ENCODE measurements at regions not wholly inside any gene's neighbourhood (a gene's known extent, or its start where the extent isn't known, plus 50 kb on each side); places are given as distances from the start of the nearest gene placed in this dataset.

DNA sequence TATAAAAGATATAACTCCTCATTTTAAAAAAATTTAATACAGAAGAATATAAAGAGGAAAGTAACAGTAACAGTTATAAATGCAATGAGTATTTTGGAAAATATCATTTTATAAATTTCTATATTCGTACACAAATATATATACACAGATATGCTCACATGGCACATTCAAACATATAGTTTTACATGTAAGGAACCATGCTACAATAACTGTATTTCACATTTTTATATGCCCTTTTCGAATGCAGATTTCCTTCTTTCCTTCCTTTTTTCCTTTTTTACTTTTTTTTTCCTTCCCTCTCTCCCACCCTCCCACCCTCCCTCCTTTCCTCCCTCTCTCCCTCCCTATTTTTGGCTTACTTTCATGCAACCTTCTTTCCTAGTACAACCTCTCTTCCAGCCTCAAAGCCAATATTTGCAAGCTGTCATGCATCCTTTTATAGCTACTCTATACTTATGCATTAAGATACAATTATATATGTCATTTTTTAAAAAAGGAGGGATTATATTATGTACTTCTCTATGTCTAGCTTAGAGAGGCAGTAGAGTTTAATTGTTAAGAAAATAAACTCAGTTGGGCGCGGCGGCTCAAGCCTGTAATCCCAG is 830.5 kb downstream of the IGSF11 start:
- no peak overlapping the region for H3K27ac ChIP-seq
- TF ChIP-seq POLR2AphosphoS5 (IDR thresholded peaks at IDR 0.05; ENCODE audit: insufficient read depth in 1 of 2, low read depth in 1 of 2): no peak
- TF ChIP-seq, protein P1, sequence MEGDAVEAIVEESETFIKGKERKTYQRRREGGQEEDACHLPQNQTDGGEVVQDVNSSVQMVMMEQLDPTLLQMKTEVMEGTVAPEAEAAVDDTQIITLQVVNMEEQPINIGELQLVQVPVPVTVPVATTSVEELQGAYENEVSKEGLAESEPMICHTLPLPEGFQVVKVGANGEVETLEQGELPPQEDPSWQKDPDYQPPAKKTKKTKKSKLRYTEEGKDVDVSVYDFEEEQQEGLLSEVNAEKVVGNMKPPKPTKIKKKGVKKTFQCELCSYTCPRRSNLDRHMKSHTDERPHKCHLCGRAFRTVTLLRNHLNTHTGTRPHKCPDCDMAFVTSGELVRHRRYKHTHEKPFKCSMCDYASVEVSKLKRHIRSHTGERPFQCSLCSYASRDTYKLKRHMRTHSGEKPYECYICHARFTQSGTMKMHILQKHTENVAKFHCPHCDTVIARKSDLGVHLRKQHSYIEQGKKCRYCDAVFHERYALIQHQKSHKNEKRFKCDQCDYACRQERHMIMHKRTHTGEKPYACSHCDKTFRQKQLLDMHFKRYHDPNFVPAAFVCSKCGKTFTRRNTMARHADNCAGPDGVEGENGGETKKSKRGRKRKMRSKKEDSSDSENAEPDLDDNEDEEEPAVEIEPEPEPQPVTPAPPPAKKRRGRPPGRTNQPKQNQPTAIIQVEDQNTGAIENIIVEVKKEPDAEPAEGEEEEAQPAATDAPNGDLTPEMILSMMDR (IDR thresholded peaks at IDR 0.05): no peak
- no peak for TF ChIP-seq POLR2A (IDR thresholded peaks at IDR 0.05)
- no peak for DNase-seq (ENCODE audit: extremely low spot score in 2 of 2)
- intact Hi-C loops (cut with DNase I): no loop called here
- H3K36me3 ChIP-seq: no peaks in the 10 kb centered on the region
- H3K9me3 ChIP-seq: no peaks in the 10 kb centered on the region
- H3K27me3 ChIP-seq: no peaks in the 10 kb centered on the region
- no peak overlapping the region for H3K4me3 ChIP-seq
- H3K4me1 ChIP-seq: no peaks in the 10 kb centered on the region

DNA sequence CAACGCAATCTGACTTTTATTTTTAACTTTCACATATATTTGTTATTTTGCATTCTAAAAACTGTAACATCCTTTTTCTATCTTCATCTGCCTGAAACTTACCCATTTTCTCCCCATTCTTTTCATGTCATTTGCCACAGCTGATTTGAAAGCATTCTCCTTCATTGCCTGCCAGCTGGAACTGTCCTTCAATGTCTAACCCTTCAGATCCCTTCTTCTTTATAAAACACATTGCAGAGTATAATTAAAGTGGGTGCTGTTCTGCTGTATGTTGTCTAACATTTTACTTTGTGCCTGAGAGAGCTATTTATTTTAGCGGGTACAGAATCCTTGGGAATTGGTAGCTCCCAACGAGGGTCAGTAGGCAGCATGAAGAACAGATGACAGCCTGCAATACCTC is 827.4 kb downstream of the IGSF11 start:
- Histone ChIP-seq H3K27ac (no peak overlapping the region), H3K36me3 (no peaks in the 10 kb centered on the region), H3K4me3 (no peak overlapping the region), H3K9me3 (no peaks in the 10 kb centered on the region), H3K4me1 (no peaks in the 10 kb centered on the region), H3K27me3 (no peaks in the 10 kb centered on the region)
- DNase-seq (ENCODE audit: extremely low spot score in 2 of 2): no peak
- TF ChIP-seq POLR2A (IDR thresholded peaks at IDR 0.05) (no peak), POLR2AphosphoS5 (IDR thresholded peaks at IDR 0.05; ENCODE audit: insufficient read depth in 1 of 2, low read depth in 1 of 2) (no peak)
- TF ChIP-seq, protein P1 (IDR thresholded peaks at IDR 0.05): no peak
- intact Hi-C loops (cut with DNase I): no loop called here

DNA sequence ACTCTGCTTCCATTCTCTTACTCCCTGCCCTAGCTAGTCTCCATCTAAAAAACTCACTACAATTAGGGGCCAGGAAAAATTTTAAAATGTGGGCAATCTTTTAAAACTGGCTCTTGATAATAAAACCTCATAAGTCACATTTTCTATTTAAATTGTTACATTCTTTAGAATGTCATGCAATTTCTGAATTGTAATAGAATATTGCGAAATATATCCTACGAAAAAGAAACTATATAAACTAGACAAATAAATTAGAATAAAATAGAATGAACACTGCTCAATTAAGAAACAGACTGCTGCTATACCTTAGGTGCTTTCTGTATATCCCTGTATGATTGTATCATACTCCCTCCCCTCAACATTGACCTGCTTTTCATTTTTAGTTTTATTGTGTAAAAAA is 826.0 kb downstream of the IGSF11 start:
- Histone ChIP-seq H3K27me3 (no peaks in the 10 kb centered on the region), H3K27ac (no peak overlapping the region), H3K4me1 (no peaks in the 10 kb centered on the region), H3K4me3 (no peak overlapping the region), H3K36me3 (no peaks in the 10 kb centered on the region), H3K9me3 (no peaks in the 10 kb centered on the region)
- TF ChIP-seq, protein P1 (IDR thresholded peaks at IDR 0.05): no peak
- intact Hi-C loops (cut with DNase I): no loop called here
- no peak for DNase-seq (ENCODE audit: extremely low spot score in 2 of 2)

DNA sequence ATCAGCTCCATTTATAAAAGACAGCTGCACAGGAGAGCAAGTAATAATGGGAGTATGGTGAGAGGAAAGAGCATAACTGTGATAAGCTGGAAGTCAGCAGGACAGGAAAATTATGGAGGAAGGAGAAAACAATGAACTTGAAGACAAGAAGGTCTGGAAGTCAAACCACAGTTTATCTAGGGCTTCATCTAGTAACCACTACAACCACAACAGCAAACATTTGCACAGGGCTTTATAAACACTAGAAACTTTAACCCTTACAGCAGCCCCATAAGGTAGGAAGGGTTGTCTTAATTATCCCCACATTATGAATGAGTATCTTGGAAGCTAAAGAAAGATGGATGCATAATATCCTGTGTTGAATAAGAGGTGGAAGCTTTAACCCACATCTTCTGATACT is 820.8 kb downstream of the IGSF11 start:
- no peaks in the 10 kb centered on the region for H3K36me3 ChIP-seq
- TF ChIP-seq POLR2A (IDR thresholded peaks at IDR 0.05): no peak
- TF ChIP-seq POLR2AphosphoS5 (IDR thresholded peaks at IDR 0.05; ENCODE audit: insufficient read depth in 1 of 2, low read depth in 1 of 2): no peak
- TF ChIP-seq, protein P1 (IDR thresholded peaks at IDR 0.05): no peak
- no peak for DNase-seq (ENCODE audit: extremely low spot score in 2 of 2)
- H3K4me1 ChIP-seq: no peaks in the 10 kb centered on the region
- H3K27me3 ChIP-seq: no peaks in the 10 kb centered on the region
- intact Hi-C loops (cut with DNase I): no loop called here
- no peaks in the 10 kb centered on the region for H3K9me3 ChIP-seq
- no peak overlapping the region for H3K4me3 ChIP-seq
- H3K27ac ChIP-seq: no peak overlapping the region

DNA sequence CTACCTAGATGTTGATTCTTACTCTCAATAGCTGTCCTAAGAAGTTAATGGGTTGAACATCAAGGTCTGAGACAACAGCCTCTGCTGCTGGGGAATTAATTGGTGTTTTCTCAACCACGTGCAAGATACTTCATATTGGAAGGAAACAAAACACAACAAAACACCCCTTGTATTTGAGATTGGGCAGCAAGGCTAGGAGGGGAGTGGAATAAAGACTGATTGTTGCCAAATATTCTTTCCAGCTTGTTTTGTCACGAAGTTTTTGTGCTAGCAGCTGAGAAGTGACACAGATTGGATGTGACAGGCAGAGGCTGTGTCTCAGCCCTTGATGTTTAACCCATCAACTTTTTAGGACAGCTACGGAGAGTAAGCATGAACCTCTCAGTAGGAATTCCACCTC is 808.4 kb downstream of the IGSF11 start:
- no peak for TF ChIP-seq POLR2A (IDR thresholded peaks at IDR 0.05)
- Histone ChIP-seq H3K27ac (no peak overlapping the region), H3K27me3 (no peaks in the 10 kb centered on the region), H3K9me3 (no peaks in the 10 kb centered on the region), H3K4me3 (no peak overlapping the region), H3K4me1 (no peaks in the 10 kb centered on the region), H3K36me3 (no peaks in the 10 kb centered on the region)
- no peak for DNase-seq (ENCODE audit: extremely low spot score in 2 of 2)
- intact Hi-C loops (cut with DNase I): no loop called here

DNA sequence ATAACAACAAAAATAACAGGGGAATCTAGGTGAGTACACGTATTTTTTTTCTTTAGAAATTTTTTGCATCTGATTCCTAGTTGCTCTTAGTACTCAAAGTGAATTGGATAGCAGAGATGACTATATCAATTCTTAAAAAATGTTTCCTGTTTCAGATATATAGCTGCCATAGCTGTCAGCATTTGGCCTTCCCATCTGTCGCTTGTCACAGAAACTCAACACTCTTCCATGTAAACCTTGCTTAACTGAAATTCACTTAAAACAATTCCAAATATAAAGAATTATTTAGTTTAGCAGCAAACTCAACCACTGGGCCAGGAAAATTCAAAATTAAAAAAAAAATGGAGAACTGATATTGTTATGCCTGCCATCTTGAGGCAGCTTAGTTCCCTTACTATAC is 807.5 kb downstream of the IGSF11 start:
- Histone ChIP-seq H3K9me3 (no peaks in the 10 kb centered on the region), H3K4me3 (no peak overlapping the region), H3K4me1 (no peaks in the 10 kb centered on the region), H3K27me3 (no peaks in the 10 kb centered on the region), H3K27ac (no peak overlapping the region), H3K36me3 (no peaks in the 10 kb centered on the region)
- intact Hi-C loops (cut with DNase I): no loop called here
- DNase-seq (ENCODE audit: extremely low spot score in 2 of 2): no peak
- TF ChIP-seq, protein P1 (IDR thresholded peaks at IDR 0.05): no peak
- TF ChIP-seq POLR2A (IDR thresholded peaks at IDR 0.05) (no peak), POLR2AphosphoS5 (IDR thresholded peaks at IDR 0.05; ENCODE audit: insufficient read depth in 1 of 2, low read depth in 1 of 2) (no peak)
